T-helper 9 cell (primary cell): ENCODE measurements at regions not wholly inside any gene's neighbourhood (a gene's known extent, or its start where the extent isn't known, plus 50 kb on each side); places are given as distances from the start of the nearest gene placed in this dataset.

Experiments
- DNase-seq: peaks from one replicate; pipeline ENCODE4 v3.0.0-alpha.2; 2020

- DNase-seq, result no peak
Observed at GRCh38 chr1:201750934-201751333, 78.0 kb upstream of the IPO9 start.

GRCh38 chr1:201751872-201752271 is 77.1 kb upstream of the IPO9 start:
- DNase-seq, result no peak

GRCh38 chr1:201752333-201752732 is 76.6 kb upstream of the IPO9 start:
- DNase-seq, result no peak

GRCh38 chr1:201753492-201753891 is 75.5 kb upstream of the IPO9 start:
- DNase-seq, result no peak

GRCh38 chr1:201754353-201754752 is 74.6 kb upstream of the IPO9 start:
- DNase-seq, result no peak

GRCh38 chr1:201755200-201755599 is 73.8 kb upstream of the IPO9 start:
- DNase-seq, result no peak

DNA sequence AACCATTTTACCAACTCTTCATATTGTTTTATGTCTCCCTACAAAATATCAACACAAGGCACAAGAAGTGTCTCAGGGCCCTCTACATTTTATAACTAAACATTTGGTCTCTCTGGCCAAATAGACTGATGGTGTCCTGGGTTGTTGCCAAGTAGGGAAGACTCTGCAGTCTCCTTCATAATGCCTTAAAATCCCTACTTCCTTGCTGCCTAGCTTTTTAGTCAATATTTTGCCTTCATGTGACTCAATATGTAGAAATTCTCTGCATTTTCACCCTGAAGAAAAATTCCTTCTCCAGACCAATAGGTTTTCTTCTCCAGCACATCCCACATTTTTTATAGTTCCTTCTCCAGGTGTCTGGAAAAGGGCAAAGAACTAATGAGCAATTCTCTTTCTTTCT is 72.6 kb upstream of the IPO9 start:
- no peak for DNase-seq

- DNase-seq, result no peak
Observed at GRCh38 chr1:201758499-201759050, 70.4 kb upstream of the IPO9 start.

DNA sequence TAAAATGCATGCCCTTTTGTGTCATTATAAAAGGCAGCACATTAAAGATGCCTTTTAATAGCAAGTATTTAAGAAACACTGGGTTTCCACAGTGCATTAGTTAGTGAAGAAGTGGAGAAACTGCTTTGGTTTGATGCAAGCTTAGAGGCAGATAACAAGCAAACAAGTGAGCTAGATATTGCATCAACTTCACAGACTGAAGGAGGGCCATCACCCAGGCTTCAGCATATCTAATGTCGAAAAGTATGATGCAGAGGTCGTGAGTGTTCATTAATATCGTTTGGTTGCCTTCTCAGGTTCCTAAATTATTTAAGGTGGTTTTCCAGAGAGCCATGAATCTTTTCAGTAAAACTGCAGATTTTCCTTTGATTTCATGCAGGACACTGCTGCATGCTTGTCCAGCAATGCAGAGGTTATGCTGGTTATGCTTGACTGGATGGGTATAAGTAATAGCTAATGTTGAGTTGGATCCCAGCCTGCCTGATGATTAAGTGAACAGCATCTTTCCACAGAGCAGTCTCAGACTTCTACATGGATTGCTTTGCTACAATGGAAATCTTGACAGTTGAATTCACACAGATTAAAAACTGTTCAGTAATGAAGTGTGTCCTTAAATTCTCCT is 69.7 kb upstream of the IPO9 start:
- no peak for DNase-seq

GRCh38 chr1:201760516-201760915 is 68.4 kb upstream of the IPO9 start:
- DNase-seq, result no peak

- no peak for DNase-seq
Observed at GRCh38 chr1:201761178-201761577, 67.8 kb upstream of the IPO9 start.

GRCh38 chr1:201761871-201762270 is 67.1 kb upstream of the IPO9 start:
- no peak for DNase-seq

DNA sequence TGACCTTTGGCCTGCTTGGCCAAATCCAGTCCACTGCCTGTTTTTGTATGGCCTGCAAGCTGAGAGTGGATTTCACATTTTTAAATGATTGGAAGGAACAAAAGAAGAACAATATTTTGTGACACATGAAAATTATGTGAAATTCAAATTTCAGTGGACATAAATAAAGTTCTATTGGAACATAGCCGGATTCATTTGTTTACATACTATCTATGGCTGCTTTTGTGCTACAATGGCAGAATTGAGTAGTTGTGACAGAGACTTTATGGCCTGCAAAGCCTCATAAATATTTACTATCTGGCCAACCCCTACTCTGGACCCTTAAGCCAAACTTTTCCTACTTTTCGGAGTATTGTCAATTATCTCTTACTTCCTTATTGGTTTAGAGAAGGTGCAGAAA is 66.6 kb upstream of the IPO9 start:
- no peak for DNase-seq

- no peak for DNase-seq
Observed at GRCh38 chr1:201763455-201764140, 65.4 kb upstream of the IPO9 start.

DNA sequence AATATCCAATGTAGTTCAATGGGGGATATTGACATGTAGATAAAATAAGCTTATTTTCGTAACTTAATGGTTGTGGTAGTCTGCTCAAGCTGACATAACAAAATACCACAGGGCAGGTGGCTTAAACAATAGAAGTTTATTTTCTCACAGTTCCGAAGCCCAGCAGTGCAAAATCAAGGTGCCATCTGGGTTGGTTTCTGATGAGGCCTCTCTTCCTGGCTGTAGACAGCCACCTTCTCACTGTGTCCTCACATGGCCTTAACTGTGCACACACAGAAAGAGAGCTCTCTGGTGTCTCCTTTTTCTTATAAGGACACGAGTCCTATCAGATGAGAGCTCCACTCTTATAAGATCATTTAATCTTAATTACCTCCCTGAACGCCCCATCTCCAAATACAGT is 64.8 kb upstream of the IPO9 start:
- DNase-seq, result no peak

- DNase-seq, result no peak
Observed at GRCh38 chr1:201764579-201764978, 64.4 kb upstream of the IPO9 start.

DNA sequence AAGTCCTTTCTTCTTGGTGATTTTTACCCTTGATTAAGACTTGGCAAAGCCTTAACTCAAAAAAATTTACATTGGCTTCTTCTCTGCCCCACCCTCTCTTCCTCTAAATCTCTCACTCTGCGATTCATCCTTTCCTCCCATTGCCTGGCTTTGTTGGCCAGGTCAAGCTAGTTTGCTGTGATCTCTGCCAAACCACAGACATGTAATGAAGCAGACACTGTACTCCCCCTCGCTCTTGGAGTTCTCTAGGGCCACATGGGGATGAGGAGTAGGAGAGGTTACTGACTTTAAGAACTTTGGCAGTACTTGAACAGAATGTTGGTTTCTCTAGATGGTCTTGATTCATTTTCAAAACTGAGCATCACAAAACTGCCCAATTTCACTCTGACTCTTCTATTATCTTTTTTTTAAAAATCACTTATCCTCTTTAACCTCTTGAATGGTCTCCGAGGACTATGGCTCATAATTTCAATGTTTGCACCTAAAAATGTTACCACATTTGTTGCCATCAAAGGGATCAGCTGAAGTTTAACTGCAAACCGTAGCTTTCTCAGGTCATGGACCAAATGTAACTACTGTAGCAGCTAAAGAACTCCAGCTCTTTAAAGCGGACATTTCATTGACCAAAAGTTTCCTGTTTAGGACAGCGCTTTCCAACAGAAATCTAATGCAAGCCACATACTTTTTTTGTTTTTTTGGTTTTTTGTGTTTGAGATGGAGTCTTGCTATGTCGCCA is 62.7 kb upstream of the IPO9 start:
- no peak for DNase-seq

- no peak for DNase-seq
Observed at GRCh38 chr1:201767339-201767738, 61.6 kb upstream of the IPO9 start.

DNA sequence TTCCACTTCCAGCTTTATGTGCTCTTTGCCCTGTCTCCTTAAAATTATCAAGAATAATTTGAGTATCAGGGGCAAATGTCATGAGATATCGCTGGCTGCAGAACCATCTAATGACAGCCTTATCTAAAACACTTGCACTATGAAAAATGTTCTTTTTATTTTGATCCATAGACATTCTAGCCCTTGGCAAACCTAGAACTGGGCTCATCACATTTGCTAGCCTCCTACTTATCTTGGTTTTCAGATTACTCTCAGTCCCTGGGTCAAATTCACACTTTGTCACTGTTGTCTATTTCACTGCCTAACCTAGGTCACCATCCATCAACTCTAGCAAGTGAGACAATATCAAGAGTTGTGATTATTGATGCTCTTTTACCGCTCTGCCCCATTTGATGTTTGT is 59.9 kb upstream of the IPO9 start:
- no peak for DNase-seq

DNA sequence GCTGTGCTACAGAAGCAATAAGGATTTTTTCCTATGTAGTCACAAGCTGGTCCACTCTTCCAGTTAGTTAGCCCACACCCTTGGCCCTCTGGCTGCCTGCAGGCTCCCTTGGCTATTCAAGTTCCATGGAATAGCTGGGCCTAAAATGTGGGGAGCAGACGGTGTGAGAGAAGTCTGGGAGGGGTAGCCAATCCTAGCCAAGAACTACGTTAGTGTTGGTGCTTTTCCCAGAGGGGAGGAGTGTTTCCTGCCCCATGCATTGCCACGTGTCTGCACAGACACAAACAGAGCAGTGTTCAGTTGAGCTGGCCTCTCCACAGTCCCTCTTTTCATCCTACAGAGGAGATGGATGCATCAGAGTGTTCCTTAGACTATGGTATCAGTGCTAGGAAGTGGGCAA is 59.0 kb upstream of the IPO9 start:
- no peak for DNase-seq

DNA sequence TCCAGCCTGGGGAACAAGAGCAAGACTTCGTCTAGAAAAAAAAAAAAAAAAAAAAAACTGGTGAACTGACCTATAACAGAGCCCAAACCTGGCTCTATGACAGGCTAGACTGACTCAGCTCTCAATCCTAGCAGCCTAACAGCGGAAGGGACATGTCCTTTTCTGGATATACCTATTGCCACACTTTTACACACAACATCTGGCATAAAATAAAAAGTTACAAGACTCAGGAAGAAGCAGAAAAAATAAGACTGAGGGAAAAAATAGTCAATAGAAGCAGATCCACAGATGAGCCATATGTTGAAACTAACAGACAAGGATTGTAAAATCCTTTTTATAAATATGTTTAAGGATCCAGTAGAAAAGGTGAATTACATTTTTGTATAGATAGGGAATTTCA is 57.5 kb upstream of the IPO9 start:
- no peak for DNase-seq

DNA sequence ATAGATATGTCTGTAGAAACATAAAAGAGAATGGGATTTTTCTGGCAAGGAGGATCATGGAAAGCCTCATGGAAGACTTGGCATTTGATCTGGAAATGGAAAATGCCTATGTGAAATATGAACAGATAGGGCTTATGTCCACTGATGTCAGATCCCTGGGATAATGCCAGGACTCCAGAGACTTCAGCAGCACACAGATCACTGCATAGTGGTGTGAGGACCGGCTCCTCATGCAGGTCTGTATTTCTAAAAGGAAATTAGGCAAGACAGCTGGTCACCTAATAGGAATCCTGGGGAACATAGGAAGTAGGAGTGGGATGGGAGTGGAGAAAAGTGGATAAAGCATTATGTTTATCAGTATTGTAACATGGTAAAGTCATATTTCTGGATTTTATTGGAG is 56.8 kb upstream of the IPO9 start:
- no peak for DNase-seq

DNA sequence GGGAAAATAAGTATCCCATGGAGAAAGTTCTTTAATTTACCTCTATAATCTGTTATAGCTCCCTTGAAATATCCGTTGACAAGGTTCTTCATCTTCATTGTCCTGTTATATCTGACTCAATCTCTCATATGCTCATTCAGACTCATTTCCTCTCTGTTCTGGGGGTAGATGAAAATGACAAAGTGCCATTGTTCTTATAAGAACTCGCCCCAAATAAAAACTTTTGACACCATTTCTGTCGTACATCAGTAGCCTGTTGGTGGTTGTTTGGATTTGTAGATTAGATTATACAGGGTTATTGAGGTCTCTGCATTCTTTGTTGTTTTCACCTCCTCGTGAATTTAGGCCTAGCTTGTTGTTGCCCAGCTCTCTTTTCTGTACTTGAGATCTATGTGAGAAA is 55.2 kb upstream of the IPO9 start:
- no peak for DNase-seq
